CD14-positive monocyte (primary cell): ENCODE measurements at regions not wholly inside any gene's neighbourhood (a gene's known extent, or its start where the extent isn't known, plus 50 kb on each side); places are given as distances from the start of the nearest gene placed in this dataset.

Experiments
- DNase-seq, 3 donors: peaks; one replicate each; pipeline ENCODE4 v3.0.0-alpha.2; 2011 to 2022
- H2AFZ ChIP-seq: 2 replicates; pipeline ENCODE4 v1.6.0; 2012; ENCODE audit warnings: mild to moderate bottlenecking, low read depth, low read length, inconsistent platforms; ENCODE audit not compliant: insufficient read depth, poor library complexity, severe bottlenecking
- H3K27ac ChIP-seq, 2 donors: 1 replicate in 1 of 2; 2 replicates in 1 of 2; pipeline ENCODE4 v1.5.1; 2012 to 2013; ENCODE audit warnings: low read length in 2 of 2, control low read depth in 1 of 2, inconsistent platforms in 1 of 2, low read depth in 1 of 2, mild to moderate bottlenecking in 1 of 2
- H3K27me3 ChIP-seq, 2 donors: one replicate each; pipeline versions ENCODE4 v1.6.0 to v1.6.1; 2011 to 2013; ENCODE audit warnings: low read length in 2 of 2; ENCODE audit not compliant: control insufficient read depth in 2 of 2, insufficient read depth in 2 of 2
- H3K36me3 ChIP-seq, 2 donors: replicated peaks in 1 of 2; 1 replicate in 1 of 2; 2 replicates in 1 of 2; pipeline versions ENCODE4 v1.5.1 to v1.6.1; 2012 to 2013; ENCODE audit warnings: low read length in 2 of 2, control low read depth in 1 of 2, inconsistent platforms in 1 of 2, mild to moderate bottlenecking in 1 of 2; ENCODE audit not compliant: insufficient read depth in 2 of 2, control insufficient read depth in 1 of 2
- H3K4me1 ChIP-seq, 2 donors: 1 replicate in 1 of 2; 2 replicates in 1 of 2; pipeline versions ENCODE4 v1.5.1 to v1.6.1; 2012 to 2013; ENCODE audit warnings: low read length in 2 of 2, control low read depth in 1 of 2, inconsistent platforms in 1 of 2, mild to moderate bottlenecking in 1 of 2, moderate library complexity in 1 of 2; ENCODE audit not compliant: insufficient read depth in 2 of 2, control insufficient read depth in 1 of 2
- H3K4me2 ChIP-seq: replicated peaks from 2 replicates; pipeline ENCODE3; 2012; ENCODE audit warnings: low read length, moderate library complexity, mild to moderate bottlenecking; ENCODE audit not compliant: poor library complexity, severe bottlenecking; ENCODE audit errors: extremely low read depth
- H3K4me3 ChIP-seq, 3 experiments: fragments of 200-600 bp in 1 of 3; sonication (generic) in 1 of 3; replicated peaks in 1 of 3; 1 replicate in 2 of 3; 2 replicates in 1 of 3; pipeline ENCODE4 v1.5.1; 2011 to 2013; ENCODE audit warnings: low read length in 3 of 3, mild to moderate bottlenecking in 3 of 3, control low read depth in 2 of 3, low read depth in 2 of 3, inconsistent platforms in 1 of 3, moderate library complexity in 1 of 3
- H3K79me2 ChIP-seq: 2 replicates; pipeline ENCODE4 v1.6.0; 2012; ENCODE audit warnings: mild to moderate bottlenecking, control low read depth, inconsistent platforms, low read length, moderate library complexity; ENCODE audit not compliant: insufficient read depth
- H3K9ac ChIP-seq: 2 replicates; pipeline ENCODE4 v1.6.0; 2017; ENCODE audit warnings: low read length, mild to moderate bottlenecking; ENCODE audit not compliant: insufficient read depth, poor library complexity, severe bottlenecking
- H3K9me3 ChIP-seq, 2 donors: replicated peaks in 1 of 2; 1 replicate in 1 of 2; 2 replicates in 1 of 2; pipeline versions ENCODE4 v1.5.1 to v1.6.1; 2012 to 2013; ENCODE audit warnings: low read length in 2 of 2, control low read depth in 1 of 2; ENCODE audit not compliant: control insufficient read depth in 1 of 2, insufficient read depth in 1 of 2
- H4K20me1 ChIP-seq: 2 replicates; pipeline ENCODE4 v1.6.0; 2012; ENCODE audit warnings: mild to moderate bottlenecking, low read length, control low read depth, moderate library complexity; ENCODE audit not compliant: insufficient read depth
- H3K27ac Mint-ChIP-seq, 7 donors: one replicate each; pipeline ENCODE4 v1.8.0; 2020; ENCODE audit warnings: mild to moderate bottlenecking in 7 of 7, mixed read lengths in 7 of 7, moderate library complexity in 6 of 7, inconsistent platforms in 2 of 7
- H3K27me3 Mint-ChIP-seq, 3 donors: one replicate each; pipeline ENCODE4 v1.8.0; 2021 to 2022; ENCODE audit warnings: low read depth in 3 of 3, mild to moderate bottlenecking in 3 of 3, mixed read lengths in 3 of 3, moderate library complexity in 3 of 3, inconsistent platforms in 1 of 3
- H3K36me3 Mint-ChIP-seq, 2 donors: one replicate each; pipeline ENCODE4 v1.8.0; 2020; ENCODE audit warnings: mixed read lengths in 2 of 2, inconsistent platforms in 1 of 2, mild to moderate bottlenecking in 1 of 2
- H3K4me1 Mint-ChIP-seq: one replicate; pipeline ENCODE4 v1.8.0; 2020; ENCODE audit warnings: mild to moderate bottlenecking, mixed read lengths
- H3K4me3 Mint-ChIP-seq, 2 donors: one replicate each; pipeline ENCODE4 v1.8.0; 2020; ENCODE audit warnings: mild to moderate bottlenecking in 2 of 2, mixed read lengths in 2 of 2, moderate library complexity in 1 of 2
- H3K9me3 Mint-ChIP-seq, 7 donors: one replicate each; pipeline ENCODE4 v1.8.0; 2020 to 2022; ENCODE audit warnings: mixed read lengths in 7 of 7, mild to moderate bottlenecking in 6 of 7, moderate library complexity in 6 of 7, inconsistent platforms in 2 of 7
- CTCF ChIP-seq: fragments of 200-600 bp; IDR thresholded peaks from one replicate; pipeline ENCODE4 v1.8.0; 2022; ENCODE audit warnings: antibody characterized with exemption, mild to moderate bottlenecking
- WGBS: methylation state at CpG from one replicate; pipeline ENCODE4 v1.1.5; 2013; ENCODE audit warnings: missing lambda C conversion rate; ENCODE audit not compliant: insufficient coverage; 5-methylcytosine and 5-hydroxymethylcytosine counted together
- intact Hi-C, 2 donors: fragments of 100-400 bp; cut with micrococcal nuclease; formaldehyde crosslinking; loops; one replicate each; pipeline versions ENCODE4 v1.15.0 to v1.15.1; 2023

- no peak overlapping the region for H3K9ac ChIP-seq
Measured at GRCh38 chr9:11063263-11063662, 450.5 kb upstream of the PTPRD start.

GRCh38 chr9:11064909-11065308 is 452.1 kb upstream of the PTPRD start:
- Histone ChIP-seq H4K20me1 (no peaks in the 10 kb centered on the region), H2AFZ (no peak overlapping the region), H3K27me3 (no peaks in the 10 kb centered on the region), H3K4me3 (no peak overlapping the region), H3K9me3 (no peaks in the 10 kb centered on the region), H3K4me2 (no peak overlapping the region), H3K79me2 (no peaks in the 10 kb centered on the region), H3K4me1 (no peaks in the 10 kb centered on the region), H3K9ac (no peak overlapping the region), H3K27ac (no peak overlapping the region), H3K36me3 (no peaks in the 10 kb centered on the region)
- Mint-ChIP-seq H3K4me3 (no peak overlapping the region), H3K36me3 (no peaks in the 10 kb centered on the region), H3K9me3 (peaks cover 0 to 3% (median 0%) of the 10 kb centered on the region in 7 donors), H3K27me3 (no peaks in the 10 kb centered on the region), H3K4me1 (no peaks in the 10 kb centered on the region), H3K27ac (peak overlapping the region in 1 of 7 donors; percentile 41)
- TF ChIP-seq CTCF, result no peak
- WGBS, result 87% methylated on average over 7 of the region's 9 CpGs
- no peak for DNase-seq
- intact Hi-C loops, result no loop called here

More at GRCh38 chr9:11063263-11063662, 450.5 kb upstream of the PTPRD start:
- no peaks in the 10 kb centered on the region for H3K27me3 ChIP-seq
- H3K4me1 ChIP-seq, result no peaks in the 10 kb centered on the region
- Mint-ChIP-seq H3K9me3 (peaks cover 0 to 3% (median 0%) of the 10 kb centered on the region in 7 donors), H3K27me3 (no peaks in the 10 kb centered on the region), H3K4me3 (no peak overlapping the region), H3K4me1 (no peaks in the 10 kb centered on the region), H3K36me3 (no peaks in the 10 kb centered on the region), H3K27ac (peak overlapping the region in 1 of 7 donors; percentile 7)
- no peaks in the 10 kb centered on the region for H3K9me3 ChIP-seq
- H2AFZ ChIP-seq, result no peak overlapping the region
- H3K79me2 ChIP-seq, result no peaks in the 10 kb centered on the region
- intact Hi-C loops, result no loop called here
- H3K4me3 ChIP-seq, result no peak overlapping the region
- H3K4me2 ChIP-seq, result no peak overlapping the region
- no peak for TF ChIP-seq CTCF
- H3K36me3 ChIP-seq, result no peaks in the 10 kb centered on the region
- no peaks in the 10 kb centered on the region for H4K20me1 ChIP-seq
- H3K27ac ChIP-seq, result no peak overlapping the region
- DNase-seq, result no peak
